Naive thymus-derived CD8-positive, alpha-beta T cell (primary cell): ENCODE measurements at regions not wholly inside any gene's neighbourhood (a gene's known extent, or its start where the extent isn't known, plus 50 kb on each side); places are given as distances from the start of the nearest gene placed in this dataset.

Source experiments
- ATAC-seq, 2 donors: fragments of 150-1000 bp; cut with Tn5 transposase in 1 of 2; sonication (Bioruptor Pico), chemical (Tn5 transposase) in 1 of 2; 1 replicate in 1 of 2; 2 replicates in 1 of 2; pipeline ENCODE4 v1.10.0; 2021; ENCODE audit warnings: mild to moderate bottlenecking in 2 of 2, moderate library complexity in 2 of 2
- POLR2A ChIA-PET: fragments of 350-600 bp; sonication (Branson Sonifier 250); formaldehyde crosslinking; loops from one replicate; lab custom pipeline; 2021; ENCODE audit warnings: antibody characterized with exemption; lab: Charles Lee
- DNase-seq, 10 donors: peaks; one replicate each; pipeline versions ENCODE4 v3.0.0 to v3.0.0-alpha.2; 2020 to 2022
- H3K27ac Mint-ChIP-seq, 10 donors: one replicate each; pipeline ENCODE4 v1.8.0; 2020 to 2022; ENCODE audit warnings: mild to moderate bottlenecking in 10 of 10, mixed read lengths in 10 of 10, moderate library complexity in 4 of 10, inconsistent platforms in 1 of 10
- H3K27me3 Mint-ChIP-seq, 5 donors: one replicate each; pipeline ENCODE4 v1.8.0; 2021 to 2022; ENCODE audit warnings: mixed read lengths in 5 of 5
- H3K36me3 Mint-ChIP-seq, 3 donors: one replicate each; pipeline ENCODE4 v1.8.0; 2020 to 2022; ENCODE audit warnings: mixed read lengths in 3 of 3, mild to moderate bottlenecking in 2 of 3, inconsistent platforms in 1 of 3
- H3K4me1 Mint-ChIP-seq, 4 donors: one replicate each; pipeline ENCODE4 v1.8.0; 2021 to 2022; ENCODE audit warnings: mixed read lengths in 4 of 4
- H3K4me3 Mint-ChIP-seq, 10 donors: one replicate each; pipeline ENCODE4 v1.8.0; 2020 to 2022; ENCODE audit warnings: mild to moderate bottlenecking in 10 of 10, mixed read lengths in 10 of 10, moderate library complexity in 6 of 10, inconsistent platforms in 1 of 10
- H3K9me3 Mint-ChIP-seq, 9 donors: one replicate each; pipeline ENCODE4 v1.8.0; 2020 to 2022; ENCODE audit warnings: mixed read lengths in 9 of 9, mild to moderate bottlenecking in 3 of 9, inconsistent platforms in 1 of 9, moderate library complexity in 1 of 9

GRCh38 chr12:90239732-90240260, 531.2 kb upstream of the ATP2B1 start:
- POLR2A ChIA-PET = no interaction called here
- Mint-ChIP-seq H3K36me3 (no peaks in the 10 kb centered on the region), H3K27ac (no peak overlapping the region), H3K9me3 (no peaks in the 10 kb centered on the region), H3K4me1 (peaks cover 0 to 2% (median under 1%) of the 10 kb centered on the region in 4 donors), H3K4me3 (no peak overlapping the region), H3K27me3 (peaks cover 6 to 12% (median 10%) of the 10 kb centered on the region in 5 donors)
- ATAC-seq = no peak
- no peak for DNase-seq

- Mint-ChIP-seq H3K36me3 (no peaks in the 10 kb centered on the region), H3K27ac (no peak overlapping the region), H3K4me3 (no peak overlapping the region), H3K4me1 (peaks cover 0 to 2% (median under 1%) of the 10 kb centered on the region in 4 donors), H3K27me3 (peaks cover 12 to 14% (median 12%) of the 10 kb centered on the region in 5 donors), H3K9me3 (no peaks in the 10 kb centered on the region)
- DNase-seq = no peak
- ATAC-seq = no peak
- POLR2A ChIA-PET = no interaction called here
These were observed 530.1 kb upstream of the ATP2B1 start for GRCh38 chr12:90238663-90239271.

- no peak for DNase-seq
- Mint-ChIP-seq H3K4me3 (no peak overlapping the region), H3K9me3 (no peaks in the 10 kb centered on the region), H3K27ac (no peak overlapping the region), H3K27me3 (peaks cover 12 to 15% (median 12%) of the 10 kb centered on the region in 5 donors), H3K4me1 (peaks cover 0 to 2% (median under 1%) of the 10 kb centered on the region in 4 donors), H3K36me3 (no peaks in the 10 kb centered on the region)
- POLR2A ChIA-PET = no interaction called here
- no peak for ATAC-seq
These were observed 529.2 kb upstream of the ATP2B1 start for GRCh38 chr12:90237841-90238240.

- H3K27me3 Mint-ChIP-seq = peaks cover 12 to 15% (median 12%) of the 10 kb centered on the region in 5 donors
- POLR2A ChIA-PET = no interaction called here
- H3K27ac Mint-ChIP-seq = no peak overlapping the region
- H3K9me3 Mint-ChIP-seq = no peaks in the 10 kb centered on the region
- peaks cover 0 to 2% (median under 1%) of the 10 kb centered on the region in 4 donors for H3K4me1 Mint-ChIP-seq
- ATAC-seq = no peak
- no peak overlapping the region for H3K4me3 Mint-ChIP-seq
- no peak for DNase-seq
- no peaks in the 10 kb centered on the region for H3K36me3 Mint-ChIP-seq
These were observed 527.0 kb upstream of the ATP2B1 start for GRCh38 chr12:90235642-90236041.

- DNase-seq (no peak), ATAC-seq (no peak)
- Mint-ChIP-seq H3K27ac (no peak overlapping the region), H3K4me3 (no peak overlapping the region), H3K27me3 (peaks cover under 1 to 13% (median 10%) of the 10 kb centered on the region in 5 donors), H3K36me3 (no peaks in the 10 kb centered on the region), H3K4me1 (peaks cover 0 to 2% (median under 1%) of the 10 kb centered on the region in 4 donors), H3K9me3 (no peaks in the 10 kb centered on the region)
- POLR2A ChIA-PET = no interaction called here
These were observed 525.8 kb upstream of the ATP2B1 start for GRCh38 chr12:90234472-90234871.

- ATAC-seq (no peak), DNase-seq (no peak)
- H3K36me3 Mint-ChIP-seq = no peaks in the 10 kb centered on the region
- POLR2A ChIA-PET = no interaction called here
- H3K4me1 Mint-ChIP-seq = peaks cover 0 to 2% (median under 1%) of the 10 kb centered on the region in 4 donors
- no peak overlapping the region for H3K27ac Mint-ChIP-seq
- no peaks in the 10 kb centered on the region for H3K9me3 Mint-ChIP-seq
- peaks cover 0 to 13% (median 10%) of the 10 kb centered on the region in 5 donors for H3K27me3 Mint-ChIP-seq
- no peak overlapping the region for H3K4me3 Mint-ChIP-seq
These were observed 524.8 kb upstream of the ATP2B1 start for GRCh38 chr12:90233168-90234100.

- no peak for DNase-seq
- POLR2A ChIA-PET = no interaction called here
- H3K9me3 Mint-ChIP-seq = no peaks in the 10 kb centered on the region
- peaks cover 0 to 9% (median 5%) of the 10 kb centered on the region in 5 donors for H3K27me3 Mint-ChIP-seq
- no peak for ATAC-seq
- H3K4me3 Mint-ChIP-seq = no peak overlapping the region
- H3K36me3 Mint-ChIP-seq = no peaks in the 10 kb centered on the region
- H3K27ac Mint-ChIP-seq = no peak overlapping the region
- H3K4me1 Mint-ChIP-seq = no peaks in the 10 kb centered on the region
These were observed 521.0 kb upstream of the ATP2B1 start for GRCh38 chr12:90229407-90230170.

GRCh38 chr12:90226211-90226610, 517.6 kb upstream of the ATP2B1 start:
- Mint-ChIP-seq H3K36me3 (no peaks in the 10 kb centered on the region), H3K4me1 (no peaks in the 10 kb centered on the region), H3K4me3 (no peak overlapping the region), H3K9me3 (peaks cover 0 to 4% (median 0%) of the 10 kb centered on the region in 9 donors), H3K27ac (no peak overlapping the region), H3K27me3 (peaks cover 0 to 8% (median 4%) of the 10 kb centered on the region in 5 donors)
- ATAC-seq (no peak), DNase-seq (no peak)
- POLR2A ChIA-PET = no interaction called here

GRCh38 chr12:90216815-90217214, 508.2 kb upstream of the ATP2B1 start:
- H3K4me1 Mint-ChIP-seq = peaks cover 0 to 4% (median 0%) of the 10 kb centered on the region in 4 donors
- POLR2A ChIA-PET = no interaction called here
- H3K27me3 Mint-ChIP-seq = peaks cover 1 to 6% (median 4%) of the 10 kb centered on the region in 5 donors
- H3K27ac Mint-ChIP-seq = no peak overlapping the region
- DNase-seq (no peak), ATAC-seq (no peak)
- no peak overlapping the region for H3K4me3 Mint-ChIP-seq
- peaks cover 0 to 2% (median 0%) of the 10 kb centered on the region in 9 donors for H3K9me3 Mint-ChIP-seq
- no peaks in the 10 kb centered on the region for H3K36me3 Mint-ChIP-seq

GRCh38 chr12:90216020-90216552, 507.4 kb upstream of the ATP2B1 start:
- POLR2A ChIA-PET = no interaction called here
- ATAC-seq (no peak), DNase-seq (no peak)
- Mint-ChIP-seq H3K27me3 (peaks cover 0 to 5% (median 3%) of the 10 kb centered on the region in 5 donors), H3K9me3 (peaks cover 0 to 2% (median 0%) of the 10 kb centered on the region in 9 donors), H3K27ac (no peak overlapping the region), H3K4me1 (peaks cover 0 to 4% (median 0%) of the 10 kb centered on the region in 4 donors), H3K36me3 (no peaks in the 10 kb centered on the region), H3K4me3 (no peak overlapping the region)

- Mint-ChIP-seq H3K27ac (no peak overlapping the region), H3K4me1 (no peaks in the 10 kb centered on the region), H3K36me3 (peaks cover 0 to 9% (median 0%) of the 10 kb centered on the region in 3 donors), H3K27me3 (peaks cover 0 to 4% (median 2%) of the 10 kb centered on the region in 5 donors), H3K9me3 (peaks cover 0 to 33% (median 18%) of the 10 kb centered on the region in 9 donors), H3K4me3 (no peak overlapping the region)
- ATAC-seq = no peak
- POLR2A ChIA-PET = no interaction called here
- DNase-seq = no peak
These were observed 502.4 kb upstream of the ATP2B1 start for GRCh38 chr12:90211017-90211416.

- peaks cover 0 to 33% (median 18%) of the 10 kb centered on the region in 9 donors for H3K9me3 Mint-ChIP-seq
- H3K27me3 Mint-ChIP-seq = no peaks in the 10 kb centered on the region
- ATAC-seq = no peak
- H3K4me3 Mint-ChIP-seq = no peak overlapping the region
- H3K27ac Mint-ChIP-seq = no peak overlapping the region
- H3K36me3 Mint-ChIP-seq = peaks cover 0 to 9% (median 0%) of the 10 kb centered on the region in 3 donors
- POLR2A ChIA-PET = no interaction called here
- no peaks in the 10 kb centered on the region for H3K4me1 Mint-ChIP-seq
- no peak for DNase-seq
These were observed 500.4 kb upstream of the ATP2B1 start for GRCh38 chr12:90209029-90209428.
